HG03558 (cell line): ENCODE measurements at regions not wholly inside any gene's neighbourhood (a gene's known extent, or its start where the extent isn't known, plus 50 kb on each side); places are given as distances from the start of the nearest gene placed in this dataset.
"Not testable (repeated sequence)": the region's sequence is repeated elsewhere in the genome, so short reads cannot be mapped to it uniquely, and the experiment has no call there.

Experiments
- ATAC-seq: cut with Tn5 transposase; IDR thresholded peaks from one replicate; pipeline ENCODE4 v1.9.1; 2021; ENCODE audit warnings: moderate number of reproducible peaks; ENCODE audit not compliant: unreplicated experiment; ENCODE audit errors: extremely low read depth

- no peak for ATAC-seq
Observed at GRCh38 chr12:105479710-105480109, 149.2 kb downstream of the C12orf75 start.

GRCh38 chr12:105480162-105480561 lies 149.7 kb downstream of the C12orf75 start:
- ATAC-seq, result no peak

GRCh38 chr12:105481392-105482300 lies 151.2 kb downstream of the C12orf75 start:
- no peak for ATAC-seq

GRCh38 chr12:105482951-105483350 lies 152.5 kb downstream of the C12orf75 start:
- ATAC-seq, result no peak

- no peak for ATAC-seq
Observed at GRCh38 chr12:105483691-105484090, 153.2 kb downstream of the C12orf75 start.

GRCh38 chr12:105485321-105485910 lies 154.9 kb downstream of the C12orf75 start:
- ATAC-seq, result no peak

- ATAC-seq, result no peak
Observed at GRCh38 chr12:105485921-105486320, 155.4 kb downstream of the C12orf75 start.

GRCh38 chr12:105487963-105488362 lies 157.5 kb downstream of the C12orf75 start:
- ATAC-seq, result no peak

GRCh38 chr12:105492591-105493545 lies 162.4 kb downstream of the C12orf75 start:
- no peak for ATAC-seq

- no peak for ATAC-seq
Observed at GRCh38 chr12:105499205-105499604, 168.7 kb downstream of the C12orf75 start.

GRCh38 chr12:105500676-105501075 lies 170.2 kb downstream of the C12orf75 start:
- ATAC-seq, result not testable (repeated sequence)

GRCh38 chr12:105502426-105502930 lies 172.0 kb downstream of the C12orf75 start:
- ATAC-seq, result no peak

GRCh38 chr12:105503619-105504018 lies 173.1 kb downstream of the C12orf75 start:
- ATAC-seq, result no peak

GRCh38 chr12:105504286-105504685 lies 173.8 kb downstream of the C12orf75 start:
- no peak for ATAC-seq

GRCh38 chr12:105506678-105507310 lies 176.3 kb downstream of the C12orf75 start:
- no peak for ATAC-seq

- no peak for ATAC-seq
Observed at GRCh38 chr12:105507311-105508038, 177.0 kb downstream of the C12orf75 start.

- ATAC-seq, result no peak
Observed at GRCh38 chr12:105508096-105508495, 177.6 kb downstream of the C12orf75 start.

GRCh38 chr12:105510526-105510925 lies 180.0 kb downstream of the C12orf75 start:
- ATAC-seq, result no peak

- not testable (repeated sequence) for ATAC-seq
Observed at GRCh38 chr12:105512861-105513260, 182.4 kb downstream of the C12orf75 start.
